Vagina (tissue), 2 donors: ENCODE measurements at regions not wholly inside any gene's neighbourhood (a gene's known extent, or its start where the extent isn't known, plus 50 kb on each side); places are given as distances from the start of the nearest gene placed in this dataset.

ENCODE experiments used
- CTCF ChIP-seq, 3 experiments: fragments of 450-650 bp in 2 of 3; fragments of 200-600 bp in 1 of 3; sonication (generic) in 1 of 3; IDR thresholded peaks; one replicate each; pipeline ENCODE4 v1.5.1; 2017 to 2019; ENCODE audit warnings: antibody characterized with exemption in 3 of 3, mild to moderate bottlenecking in 2 of 3, moderate library complexity in 2 of 3
- POLR2A ChIP-seq, 2 donors: fragments of 450-650 bp; IDR thresholded peaks; one replicate each; pipeline ENCODE4 v1.6.1; 2017; ENCODE audit warnings: antibody characterized with exemption in 2 of 2, mild to moderate bottlenecking in 2 of 2, moderate library complexity in 2 of 2
- POLR2AphosphoS5 ChIP-seq, 2 donors: sonication (generic); formaldehyde crosslinking; IDR thresholded peaks; one replicate each; pipeline ENCODE4 v1.9.0; 2017; ENCODE audit warnings: antibody characterized with exemption in 2 of 2, mild to moderate bottlenecking in 2 of 2, low read depth in 1 of 2; ENCODE audit not compliant: insufficient read depth in 1 of 2

- no peak for TF ChIP-seq CTCF (IDR thresholded peaks at IDR 0.05)
- no peak for TF ChIP-seq POLR2AphosphoS5 (IDR thresholded peaks at IDR 0.05; ENCODE audit: insufficient read depth in 1 of 2, low read depth in 1 of 2)
- no peak for TF ChIP-seq POLR2A (IDR thresholded peaks at IDR 0.05)
Measured at GRCh38 chr10:118141471-118141870, 94.7 kb upstream of the RAB11FIP2 start.
